OCI-LY1 (cell line): ENCODE measurements at regions not wholly inside any gene's neighbourhood (a gene's known extent, or its start where the extent isn't known, plus 50 kb on each side); places are given as distances from the start of the nearest gene placed in this dataset.

Experiments
- H2AFZ ChIP-seq: fragments of 200-600 bp; sonication (generic), shearing (Covaris generic); 2 replicates; pipeline ENCODE4 v1.6.0; 2014; ENCODE audit warnings: antibody characterized with exemption, mild to moderate bottlenecking, low read length
- H3F3A ChIP-seq: fragments of 200-600 bp; sonication (generic), shearing (Covaris generic); 2 replicates; pipeline ENCODE4 v1.6.0; 2014; ENCODE audit warnings: mild to moderate bottlenecking, antibody characterized with exemption, low read length, moderate library complexity; ENCODE audit not compliant: insufficient read depth
- H3K27ac ChIP-seq: fragments of 200-600 bp; sonication (generic); 2 replicates; pipeline ENCODE4 v1.5.1; 2014; ENCODE audit warnings: low read length, mixed run types, mild to moderate bottlenecking, low read depth; ENCODE audit not compliant: poor library complexity, severe bottlenecking
- H3K27me3 ChIP-seq: fragments of 200-600 bp; sonication (generic); 2 replicates; pipeline ENCODE4 v1.6.0; 2014; ENCODE audit warnings: antibody characterized with exemption, mild to moderate bottlenecking, low read length, moderate library complexity; ENCODE audit not compliant: insufficient read depth
- H3K36me3 ChIP-seq: fragments of 200-600 bp; sonication (generic); 2 replicates; pipeline ENCODE4 v1.6.1; 2014; ENCODE audit warnings: mild to moderate bottlenecking, antibody characterized with exemption, low read length, moderate library complexity, mixed read lengths; ENCODE audit not compliant: insufficient read depth
- H3K4me1 ChIP-seq: fragments of 200-600 bp; sonication (generic); 2 replicates; pipeline ENCODE4 v1.5.1; 2014; ENCODE audit warnings: mild to moderate bottlenecking, low read length, moderate library complexity; ENCODE audit not compliant: insufficient read depth, severe bottlenecking
- H3K4me2 ChIP-seq: fragments of 200-600 bp; sonication (generic), shearing (Covaris generic); 2 replicates; pipeline ENCODE4 v1.6.1; 2014; ENCODE audit warnings: low read length
- H3K4me3 ChIP-seq: fragments of 200-600 bp; sonication (generic); 2 replicates; pipeline ENCODE4 v1.5.1; 2014; ENCODE audit warnings: low read length, low read depth, mild to moderate bottlenecking, mixed read lengths; ENCODE audit not compliant: poor library complexity, severe bottlenecking
- H3K79me2 ChIP-seq: fragments of 200-600 bp; shearing (Covaris generic); 2 replicates; pipeline ENCODE4 v1.6.1; 2016; ENCODE audit warnings: mixed run types, low read length, mixed read lengths; ENCODE audit not compliant: insufficient read depth
- H3K9ac ChIP-seq: fragments of 200-600 bp; sonication (generic), shearing (Covaris generic); 2 replicates; pipeline ENCODE4 v1.6.1; 2014; ENCODE audit warnings: mild to moderate bottlenecking, low read length, mixed read lengths
- H3K9me2 ChIP-seq: fragments of 200-600 bp; sonication (generic), shearing (Covaris generic); 2 replicates; pipeline ENCODE4 v1.6.1; 2014; ENCODE audit warnings: low read depth, mild to moderate bottlenecking, low read length, mixed read lengths
- H3K9me3 ChIP-seq: fragments of 200-600 bp; shearing (Covaris generic); 2 replicates; pipeline ENCODE4 v1.6.1; 2014; ENCODE audit warnings: low read length, mixed read lengths
- H4K20me1 ChIP-seq: fragments of 200-600 bp; sonication (generic), shearing (Covaris generic); 2 replicates; pipeline ENCODE4 v1.6.0; 2016; ENCODE audit warnings: mild to moderate bottlenecking, low read length; ENCODE audit not compliant: insufficient read depth
- CTCF ChIP-seq: fragments of 200-600 bp; sonication (generic), shearing (Covaris generic); IDR thresholded peaks from 2 replicates; pipeline ENCODE4 v1.5.1; 2017; ENCODE audit warnings: mild to moderate bottlenecking, antibody characterized with exemption, low read length, moderate library complexity, mixed read lengths
- EZH2 ChIP-seq: fragments of 200-600 bp; sonication (generic), shearing (Covaris generic); IDR thresholded peaks from 2 replicates; pipeline ENCODE4 v1.8.0; 2017; ENCODE audit warnings: borderline replicate concordance, mixed run types, mild to moderate bottlenecking, antibody characterized with exemption, low read length, moderate library complexity, mixed read lengths

GRCh38 chr7:120205101-120205500, 67.9 kb upstream of the KCND2 start:
- Histone ChIP-seq H3K4me2 (no peak overlapping the region), H3K36me3 (no peaks in the 10 kb centered on the region), H3K4me1 (no peaks in the 10 kb centered on the region), H3K9me2 (no peaks in the 10 kb centered on the region; the same call in 1 of the 2 replicates), H2AFZ (no peak overlapping the region), H3K79me2 (no peaks in the 10 kb centered on the region), H4K20me1 (no peaks in the 10 kb centered on the region), H3K4me3 (no peak overlapping the region), H3K27me3 (no peaks in the 10 kb centered on the region), H3K9ac (no peak overlapping the region), H3K27ac (no peak overlapping the region), H3F3A (no peaks in the 10 kb centered on the region), H3K9me3 (no peaks in the 10 kb centered on the region)
- TF ChIP-seq EZH2 (no peak), CTCF (no peak)

GRCh38 chr7:120207037-120207436, 65.9 kb upstream of the KCND2 start:
- H3K9me2 ChIP-seq = no peaks in the 10 kb centered on the region; the same call in 1 of the 2 replicates
- no peaks in the 10 kb centered on the region for H3K4me1 ChIP-seq
- H3F3A ChIP-seq = no peaks in the 10 kb centered on the region
- H2AFZ ChIP-seq = no peak overlapping the region
- no peaks in the 10 kb centered on the region for H3K36me3 ChIP-seq
- H3K9ac ChIP-seq = no peak overlapping the region
- no peaks in the 10 kb centered on the region for H3K79me2 ChIP-seq
- no peaks in the 10 kb centered on the region for H3K9me3 ChIP-seq
- H3K27me3 ChIP-seq = no peaks in the 10 kb centered on the region
- H4K20me1 ChIP-seq = no peaks in the 10 kb centered on the region
- no peak overlapping the region for H3K4me2 ChIP-seq
- H3K4me3 ChIP-seq = no peak overlapping the region
- no peak overlapping the region for H3K27ac ChIP-seq
- TF ChIP-seq EZH2 = no peak
- no peak for TF ChIP-seq CTCF

GRCh38 chr7:120215654-120216053, 57.3 kb upstream of the KCND2 start:
- H3F3A ChIP-seq = no peaks in the 10 kb centered on the region
- H3K27me3 ChIP-seq = no peaks in the 10 kb centered on the region
- no peak overlapping the region for H3K4me2 ChIP-seq
- no peak overlapping the region for H3K9ac ChIP-seq
- no peak overlapping the region for H3K4me3 ChIP-seq
- H4K20me1 ChIP-seq = no peaks in the 10 kb centered on the region
- no peak overlapping the region for H2AFZ ChIP-seq
- no peak overlapping the region for H3K27ac ChIP-seq
- H3K9me3 ChIP-seq = no peaks in the 10 kb centered on the region
- H3K79me2 ChIP-seq = no peaks in the 10 kb centered on the region
- H3K4me1 ChIP-seq = no peaks in the 10 kb centered on the region
- H3K9me2 ChIP-seq = no peaks in the 10 kb centered on the region
- no peak for TF ChIP-seq EZH2
- TF ChIP-seq CTCF = no peak
- H3K36me3 ChIP-seq = no peaks in the 10 kb centered on the region
